Breast epithelium (tissue), 4 donors: ENCODE measurements at regions not wholly inside any gene's neighbourhood (a gene's known extent, or its start where the extent isn't known, plus 50 kb on each side); places are given as distances from the start of the nearest gene placed in this dataset.

Experiments used
- DNase-seq, 2 donors: peaks; one replicate each; pipeline ENCODE4 v3.0.0-alpha.2; 2019; ENCODE audit warnings: low spot score in 2 of 2
- H3K27ac ChIP-seq, 2 donors: fragments of 200-600 bp; sonication (generic) in 1 of 2; one replicate each; pipeline ENCODE4 v1.5.1; 2016 to 2019; ENCODE audit warnings: mild to moderate bottlenecking in 1 of 2
- H3K27me3 ChIP-seq, 2 donors: fragments of 200-600 bp; sonication (generic) in 1 of 2; one replicate each; pipeline versions ENCODE4 v1.5.1 to v1.6.0; 2017 to 2019; ENCODE audit warnings: control low read depth in 1 of 2, mild to moderate bottlenecking in 1 of 2
- H3K36me3 ChIP-seq: fragments of 200-600 bp; one replicate; pipeline ENCODE4 v1.5.1; 2019
- H3K4me1 ChIP-seq, 2 donors: fragments of 200-600 bp; sonication (generic); one replicate each; pipeline ENCODE4 v1.5.1; 2016 to 2019; ENCODE audit warnings: control low read depth in 1 of 2
- H3K4me3 ChIP-seq, 3 donors: fragments of 200-600 bp; sonication (generic); 1 replicate in 2 of 3; 2 replicates in 1 of 3; pipeline ENCODE4 v1.5.1; 2016 to 2019; ENCODE audit warnings: mild to moderate bottlenecking in 3 of 3, moderate library complexity in 2 of 3
- H3K9me3 ChIP-seq, 2 donors: fragments of 200-600 bp; sonication (generic) in 1 of 2; one replicate each; pipeline ENCODE4 v1.5.1; 2016 to 2019; ENCODE audit warnings: control low read depth in 1 of 2
- POLR2A ChIP-seq: fragments of 450-650 bp; IDR thresholded peaks from one replicate; pipeline ENCODE4 v1.6.1; 2016; ENCODE audit warnings: antibody characterized with exemption, mild to moderate bottlenecking, moderate library complexity
- POLR2AphosphoS5 ChIP-seq, 3 donors: sonication (generic); formaldehyde crosslinking; IDR thresholded peaks; one replicate each; pipeline ENCODE4 v1.6.1; 2017; ENCODE audit warnings: antibody characterized with exemption in 3 of 3
- intact Hi-C: fragments of 100-400 bp; cut with DNase I; formaldehyde crosslinking; loops from one replicate; pipeline ENCODE4 v1.15.1; 2023; ENCODE audit warnings: low total_unique reads
- TF ChIP-seq, protein P1 (sequence below), 3 donors: fragments of 450-650 bp; IDR thresholded peaks; one replicate each; pipeline ENCODE4 v1.5.1; 2016 to 2017; ENCODE audit warnings: antibody characterized with exemption in 3 of 3, mild to moderate bottlenecking in 3 of 3, moderate library complexity in 3 of 3

DNA sequence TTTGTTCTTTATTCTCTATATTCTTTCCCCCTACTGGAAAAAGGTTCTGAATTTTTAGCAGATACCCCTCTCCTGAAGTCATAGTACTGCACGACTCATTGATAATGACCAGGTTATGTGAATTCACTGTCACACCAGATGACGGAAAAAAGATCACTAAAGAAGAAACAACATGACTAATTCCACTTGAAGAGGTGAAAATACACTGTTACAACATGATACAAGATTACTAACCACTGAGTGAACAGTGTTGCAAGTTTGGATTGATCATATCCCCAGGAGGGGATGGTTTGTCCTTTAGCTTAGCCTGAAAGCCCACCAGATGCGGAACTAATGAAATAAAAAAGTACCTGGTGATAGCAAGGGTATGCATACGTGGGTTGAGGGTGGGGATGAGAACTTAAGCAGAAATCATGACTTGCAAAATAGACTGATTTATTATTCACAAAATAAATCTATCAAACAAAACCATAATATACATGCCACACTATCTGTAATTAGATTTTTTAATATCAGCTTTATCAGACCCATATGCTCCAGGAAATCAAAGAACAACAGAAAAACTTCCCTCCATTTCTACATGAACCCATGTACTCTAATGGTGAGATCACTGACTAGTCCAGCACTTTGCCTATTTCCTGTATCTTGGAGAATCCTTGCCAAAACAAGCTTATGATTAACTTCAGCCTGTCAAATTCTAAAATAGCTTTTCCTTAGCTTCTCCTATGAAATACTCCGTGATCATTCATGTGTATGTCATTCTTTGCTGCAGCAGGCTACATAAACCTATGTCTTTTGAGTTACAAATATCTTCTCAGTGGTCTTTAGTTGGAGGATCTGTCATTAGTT lies 257.4 kb upstream of the AGA start:
- Histone ChIP-seq H3K4me1 (no peaks in the 10 kb centered on the region), H3K9me3 (no peaks in the 10 kb centered on the region), H3K27ac (no peak overlapping the region), H3K36me3 (no peaks in the 10 kb centered on the region), H3K4me3 (no peak overlapping the region), H3K27me3 (no peaks in the 10 kb centered on the region)
- intact Hi-C loops = no loop called here
- DNase-seq = no peak
- TF ChIP-seq POLR2AphosphoS5 (IDR thresholded peaks at IDR 0.05) (no peak), POLR2A (no peak)
- TF ChIP-seq, protein P1, sequence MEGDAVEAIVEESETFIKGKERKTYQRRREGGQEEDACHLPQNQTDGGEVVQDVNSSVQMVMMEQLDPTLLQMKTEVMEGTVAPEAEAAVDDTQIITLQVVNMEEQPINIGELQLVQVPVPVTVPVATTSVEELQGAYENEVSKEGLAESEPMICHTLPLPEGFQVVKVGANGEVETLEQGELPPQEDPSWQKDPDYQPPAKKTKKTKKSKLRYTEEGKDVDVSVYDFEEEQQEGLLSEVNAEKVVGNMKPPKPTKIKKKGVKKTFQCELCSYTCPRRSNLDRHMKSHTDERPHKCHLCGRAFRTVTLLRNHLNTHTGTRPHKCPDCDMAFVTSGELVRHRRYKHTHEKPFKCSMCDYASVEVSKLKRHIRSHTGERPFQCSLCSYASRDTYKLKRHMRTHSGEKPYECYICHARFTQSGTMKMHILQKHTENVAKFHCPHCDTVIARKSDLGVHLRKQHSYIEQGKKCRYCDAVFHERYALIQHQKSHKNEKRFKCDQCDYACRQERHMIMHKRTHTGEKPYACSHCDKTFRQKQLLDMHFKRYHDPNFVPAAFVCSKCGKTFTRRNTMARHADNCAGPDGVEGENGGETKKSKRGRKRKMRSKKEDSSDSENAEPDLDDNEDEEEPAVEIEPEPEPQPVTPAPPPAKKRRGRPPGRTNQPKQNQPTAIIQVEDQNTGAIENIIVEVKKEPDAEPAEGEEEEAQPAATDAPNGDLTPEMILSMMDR (IDR thresholded peaks at IDR 0.05) = no peak

- TF ChIP-seq, protein P1 (IDR thresholded peaks at IDR 0.05) = no peak
- no peak for TF ChIP-seq POLR2AphosphoS5 (IDR thresholded peaks at IDR 0.05)
- TF ChIP-seq POLR2A = no peak
- no peak for DNase-seq
- no peak overlapping the region for H3K27ac ChIP-seq
- intact Hi-C loops = no loop called here
- no peaks in the 10 kb centered on the region for H3K27me3 ChIP-seq
- H3K36me3 ChIP-seq = no peaks in the 10 kb centered on the region
- no peak overlapping the region for H3K4me3 ChIP-seq
- H3K4me1 ChIP-seq = no peaks in the 10 kb centered on the region
- no peaks in the 10 kb centered on the region for H3K9me3 ChIP-seq
These were observed 264.7 kb upstream of the AGA start for GRCh38 chr4:177706916-177707315.

GRCh38 chr4:177713454-177713853 lies 271.2 kb upstream of the AGA start:
- Histone ChIP-seq H3K4me3 (no peak overlapping the region), H3K9me3 (no peaks in the 10 kb centered on the region), H3K27ac (no peak overlapping the region), H3K4me1 (no peaks in the 10 kb centered on the region), H3K27me3 (no peaks in the 10 kb centered on the region), H3K36me3 (no peaks in the 10 kb centered on the region)
- DNase-seq = no peak
- TF ChIP-seq, protein P1 (IDR thresholded peaks at IDR 0.05) = no peak
- TF ChIP-seq POLR2A (no peak), POLR2AphosphoS5 (IDR thresholded peaks at IDR 0.05) (no peak)
- intact Hi-C loops = no loop called here

DNA sequence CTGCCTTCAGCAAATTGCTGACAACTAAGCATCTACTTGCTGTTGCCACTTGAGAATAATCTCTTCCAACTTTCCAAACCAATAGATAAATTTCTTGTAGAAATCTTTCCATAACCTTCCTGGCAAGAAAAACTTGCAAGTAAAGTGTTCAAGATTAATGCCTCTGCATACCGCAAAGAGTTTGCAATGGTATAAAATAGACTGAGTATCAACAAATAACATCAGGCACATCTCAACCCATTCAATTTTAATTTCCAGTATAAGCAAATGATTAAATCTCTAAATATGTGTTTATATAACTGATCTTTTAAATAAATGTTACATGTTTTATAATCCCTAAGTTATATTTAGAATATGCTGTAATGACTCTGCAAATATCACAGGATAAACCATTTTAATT lies 275.2 kb upstream of the AGA start:
- no peaks in the 10 kb centered on the region for H3K27me3 ChIP-seq
- intact Hi-C loops = no loop called here

DNA sequence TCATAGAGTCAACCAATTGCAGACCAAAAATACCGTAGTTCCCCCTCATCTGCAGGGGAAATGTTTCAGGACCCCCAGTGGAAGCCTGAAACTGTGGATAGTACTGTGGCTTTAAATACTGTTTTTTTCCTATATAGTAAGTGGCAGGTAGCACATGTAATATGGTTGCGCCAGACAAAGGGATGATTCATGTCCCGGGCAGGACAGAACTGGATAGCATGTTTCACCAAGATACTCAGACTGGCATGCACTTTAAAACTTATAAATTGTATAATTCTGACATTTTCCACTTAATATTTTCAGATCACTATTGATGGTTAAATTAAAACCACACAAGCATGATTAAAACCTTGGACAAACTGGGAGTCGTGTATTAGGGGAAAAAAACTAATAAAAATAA lies 276.3 kb upstream of the AGA start:
- Histone ChIP-seq H3K36me3 (no peaks in the 10 kb centered on the region), H3K27me3 (no peaks in the 10 kb centered on the region), H3K27ac (no peak overlapping the region), H3K9me3 (no peaks in the 10 kb centered on the region), H3K4me1 (no peaks in the 10 kb centered on the region), H3K4me3 (no peak overlapping the region)
- TF ChIP-seq POLR2A = no peak
- intact Hi-C loops = no loop called here
- DNase-seq = no peak

More for the DNA sequence above, 275.2 kb upstream of the AGA start:
- Histone ChIP-seq H3K4me3 (no peak overlapping the region), H3K4me1 (no peaks in the 10 kb centered on the region), H3K36me3 (no peaks in the 10 kb centered on the region), H3K27ac (no peak overlapping the region), H3K9me3 (no peaks in the 10 kb centered on the region)
- TF ChIP-seq, protein P1 (IDR thresholded peaks at IDR 0.05) = no peak
- TF ChIP-seq POLR2A = no peak
- no peak for TF ChIP-seq POLR2AphosphoS5 (IDR thresholded peaks at IDR 0.05)
- DNase-seq = no peak
